ENCODE measurements at regions not wholly inside any gene's neighbourhood (a gene's known extent, or its start where the extent isn't known, plus 50 kb on each side); places are given as distances from the start of the nearest gene placed in this dataset.
"Not testable (repeated sequence)": the region's sequence is repeated elsewhere in the genome, so short reads cannot be mapped to it uniquely, and the experiment has no call there.

DNA sequence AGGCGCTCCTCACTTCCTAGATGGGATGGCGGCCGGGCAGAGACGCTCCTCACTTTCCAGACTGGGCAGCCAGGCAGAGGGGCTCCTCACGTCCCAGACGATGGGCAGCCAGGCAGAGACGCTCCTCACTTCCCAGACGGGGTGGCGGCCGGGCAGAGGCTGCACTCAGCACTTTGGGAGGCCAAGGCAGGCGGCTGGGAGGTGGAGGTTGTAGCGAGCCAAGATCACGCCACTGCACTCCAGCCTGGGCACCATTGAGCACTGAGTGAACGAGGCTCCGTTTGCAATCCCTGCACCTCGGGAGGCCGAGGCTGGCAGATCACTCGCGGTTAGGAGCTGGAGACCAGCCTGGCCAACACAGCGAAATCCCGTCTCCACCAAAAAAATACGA, 72.0 kb upstream of the LRPPRC start:
- TF ChIP-seq POLR2A (IDR thresholded peaks at IDR 0.05): not testable (repeated sequence)
- TF ChIP-seq, protein P1, sequence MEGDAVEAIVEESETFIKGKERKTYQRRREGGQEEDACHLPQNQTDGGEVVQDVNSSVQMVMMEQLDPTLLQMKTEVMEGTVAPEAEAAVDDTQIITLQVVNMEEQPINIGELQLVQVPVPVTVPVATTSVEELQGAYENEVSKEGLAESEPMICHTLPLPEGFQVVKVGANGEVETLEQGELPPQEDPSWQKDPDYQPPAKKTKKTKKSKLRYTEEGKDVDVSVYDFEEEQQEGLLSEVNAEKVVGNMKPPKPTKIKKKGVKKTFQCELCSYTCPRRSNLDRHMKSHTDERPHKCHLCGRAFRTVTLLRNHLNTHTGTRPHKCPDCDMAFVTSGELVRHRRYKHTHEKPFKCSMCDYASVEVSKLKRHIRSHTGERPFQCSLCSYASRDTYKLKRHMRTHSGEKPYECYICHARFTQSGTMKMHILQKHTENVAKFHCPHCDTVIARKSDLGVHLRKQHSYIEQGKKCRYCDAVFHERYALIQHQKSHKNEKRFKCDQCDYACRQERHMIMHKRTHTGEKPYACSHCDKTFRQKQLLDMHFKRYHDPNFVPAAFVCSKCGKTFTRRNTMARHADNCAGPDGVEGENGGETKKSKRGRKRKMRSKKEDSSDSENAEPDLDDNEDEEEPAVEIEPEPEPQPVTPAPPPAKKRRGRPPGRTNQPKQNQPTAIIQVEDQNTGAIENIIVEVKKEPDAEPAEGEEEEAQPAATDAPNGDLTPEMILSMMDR (IDR thresholded peaks at IDR 0.05): not testable (repeated sequence)

All from adrenal gland (tissue), 5 donors.